HFF-Myc (cell line): ENCODE measurements at regions not wholly inside any gene's neighbourhood (a gene's known extent, or its start where the extent isn't known, plus 50 kb on each side); places are given as distances from the start of the nearest gene placed in this dataset.

ENCODE experiments used
- DNase-seq: peaks from one replicate; pipeline ENCODE4 v3.0.0-alpha.2; 2011; ENCODE audit warnings: low read depth; ENCODE audit errors: extremely low read depth
- H3K4me3 ChIP-seq: replicated peaks from 2 replicates; pipeline ENCODE4 v1.5.1; 2011; ENCODE audit warnings: low read depth, mild to moderate bottlenecking, control low read depth, low read length
- TF ChIP-seq, protein P1 (sequence below): IDR thresholded peaks from 2 replicates; pipeline ENCODE4 v1.5.1; 2012; ENCODE audit warnings: mild to moderate bottlenecking, low read depth, low read length, control low read depth; ENCODE audit errors: missing control alignments

DNA sequence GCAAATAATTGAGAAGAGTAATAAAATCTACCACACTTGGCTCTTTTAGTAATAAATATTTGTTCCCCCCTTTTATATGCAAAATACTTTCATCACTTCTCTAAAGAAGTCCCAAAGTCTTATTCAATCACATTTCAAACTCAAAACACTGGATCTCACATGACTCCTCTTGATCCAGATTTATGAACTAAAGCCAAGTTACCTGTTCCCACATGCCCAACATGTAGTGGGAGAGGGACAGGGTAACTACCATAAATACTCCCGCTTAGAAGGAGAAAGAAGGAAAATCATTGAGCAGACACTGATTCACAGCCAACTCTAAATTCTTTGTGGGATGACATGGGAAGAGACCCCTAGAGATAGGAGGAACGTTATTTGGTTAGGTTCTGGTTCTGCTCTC lies 64.9 kb upstream of the PMFBP1 start:
- H3K4me3 ChIP-seq = no peak overlapping the region
- TF ChIP-seq, protein P1, sequence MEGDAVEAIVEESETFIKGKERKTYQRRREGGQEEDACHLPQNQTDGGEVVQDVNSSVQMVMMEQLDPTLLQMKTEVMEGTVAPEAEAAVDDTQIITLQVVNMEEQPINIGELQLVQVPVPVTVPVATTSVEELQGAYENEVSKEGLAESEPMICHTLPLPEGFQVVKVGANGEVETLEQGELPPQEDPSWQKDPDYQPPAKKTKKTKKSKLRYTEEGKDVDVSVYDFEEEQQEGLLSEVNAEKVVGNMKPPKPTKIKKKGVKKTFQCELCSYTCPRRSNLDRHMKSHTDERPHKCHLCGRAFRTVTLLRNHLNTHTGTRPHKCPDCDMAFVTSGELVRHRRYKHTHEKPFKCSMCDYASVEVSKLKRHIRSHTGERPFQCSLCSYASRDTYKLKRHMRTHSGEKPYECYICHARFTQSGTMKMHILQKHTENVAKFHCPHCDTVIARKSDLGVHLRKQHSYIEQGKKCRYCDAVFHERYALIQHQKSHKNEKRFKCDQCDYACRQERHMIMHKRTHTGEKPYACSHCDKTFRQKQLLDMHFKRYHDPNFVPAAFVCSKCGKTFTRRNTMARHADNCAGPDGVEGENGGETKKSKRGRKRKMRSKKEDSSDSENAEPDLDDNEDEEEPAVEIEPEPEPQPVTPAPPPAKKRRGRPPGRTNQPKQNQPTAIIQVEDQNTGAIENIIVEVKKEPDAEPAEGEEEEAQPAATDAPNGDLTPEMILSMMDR = no peak
- no peak for DNase-seq

DNA sequence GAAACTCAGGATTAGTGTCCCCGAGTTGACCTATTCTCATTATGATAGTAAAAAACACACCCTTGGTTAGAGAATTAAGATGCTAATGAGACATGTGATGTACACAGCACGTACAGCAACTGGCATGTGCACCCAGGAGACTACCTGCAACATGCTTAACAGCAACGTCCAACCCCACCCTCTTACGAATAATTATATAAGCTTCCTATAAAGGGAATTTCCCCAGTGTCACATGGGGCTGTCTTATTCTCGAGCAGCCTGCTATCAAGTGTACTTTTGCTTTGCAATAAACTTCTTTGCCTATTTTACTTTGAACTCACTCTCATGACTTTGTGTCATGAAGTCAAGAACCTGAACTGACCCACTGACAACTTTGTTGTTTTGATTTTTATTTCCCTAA lies 62.4 kb upstream of the PMFBP1 start:
- TF ChIP-seq, protein P1 = no peak
- H3K4me3 ChIP-seq = no peak overlapping the region
- DNase-seq = no peak

DNA sequence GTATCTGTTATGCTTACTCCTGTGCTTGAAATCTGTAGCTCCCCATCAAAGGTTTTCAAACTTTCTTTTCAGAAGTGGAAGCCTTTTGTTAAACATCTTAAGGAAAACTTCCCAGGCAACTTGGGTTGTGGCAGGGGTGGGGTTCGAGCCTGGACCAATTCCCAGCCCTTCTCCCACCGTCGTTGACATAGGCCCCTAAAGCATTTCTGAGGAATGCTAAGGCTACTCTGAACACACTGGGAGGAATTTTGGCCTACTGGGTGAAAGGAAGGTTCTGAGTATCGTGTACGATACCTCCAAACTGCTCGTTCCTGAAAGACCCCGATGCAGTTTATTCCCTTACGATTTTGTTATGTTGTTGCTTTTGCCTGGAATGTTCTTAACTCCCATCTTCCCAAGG lies 56.1 kb upstream of the PMFBP1 start:
- H3K4me3 ChIP-seq = no peak overlapping the region
- DNase-seq = no peak

DNA sequence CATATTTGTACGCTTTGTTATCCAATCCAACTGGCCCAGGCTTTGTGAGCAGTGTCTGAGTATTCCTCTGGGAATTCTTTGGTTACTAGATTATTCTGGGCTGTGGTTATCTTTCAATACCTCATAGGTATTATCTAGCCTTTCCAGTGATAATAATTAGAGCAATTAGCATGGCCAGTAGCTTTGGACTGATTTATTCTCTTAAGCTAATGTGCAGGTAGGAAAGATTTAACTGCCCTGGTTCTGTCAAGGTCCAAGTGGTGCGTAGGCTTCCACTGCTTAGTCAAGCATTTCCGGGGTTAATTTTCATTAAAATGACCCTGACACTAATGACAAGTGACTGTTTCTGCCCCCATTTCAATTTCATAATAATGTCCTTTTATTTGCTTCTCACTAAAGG lies 54.2 kb upstream of the PMFBP1 start:
- DNase-seq = no peak
- H3K4me3 ChIP-seq = no peak overlapping the region
- TF ChIP-seq, protein P1 = no peak

More for the DNA sequence above, 56.1 kb upstream of the PMFBP1 start:
- TF ChIP-seq, protein P1 = no peak

DNA sequence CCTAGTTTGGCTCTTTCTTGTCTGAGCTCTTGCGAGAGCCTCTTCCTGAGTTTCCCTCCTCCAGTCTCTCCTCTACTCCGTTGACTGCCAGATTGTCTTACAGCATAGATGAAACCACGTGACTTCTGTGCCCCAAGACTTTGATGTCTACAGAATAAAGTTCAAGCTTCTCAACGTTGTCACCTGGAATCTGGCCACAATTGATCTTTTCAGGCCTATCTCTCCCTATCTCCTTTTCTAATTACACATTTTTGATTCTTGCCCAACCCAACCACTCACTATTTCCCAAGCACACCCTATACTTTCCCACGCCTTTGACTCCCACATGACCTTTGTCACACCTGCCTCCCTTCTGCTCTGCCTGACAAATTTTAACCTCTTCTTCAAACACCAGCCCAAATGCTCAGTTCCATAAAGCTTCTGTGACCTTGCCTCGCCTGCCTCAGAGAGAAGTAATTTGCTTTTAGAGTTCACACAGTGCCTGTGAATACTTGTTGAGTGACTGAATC lies 52.4 kb upstream of the PMFBP1 start:
- TF ChIP-seq, protein P1 = no peak
- no peak for DNase-seq
- H3K4me3 ChIP-seq = no peak overlapping the region

DNA sequence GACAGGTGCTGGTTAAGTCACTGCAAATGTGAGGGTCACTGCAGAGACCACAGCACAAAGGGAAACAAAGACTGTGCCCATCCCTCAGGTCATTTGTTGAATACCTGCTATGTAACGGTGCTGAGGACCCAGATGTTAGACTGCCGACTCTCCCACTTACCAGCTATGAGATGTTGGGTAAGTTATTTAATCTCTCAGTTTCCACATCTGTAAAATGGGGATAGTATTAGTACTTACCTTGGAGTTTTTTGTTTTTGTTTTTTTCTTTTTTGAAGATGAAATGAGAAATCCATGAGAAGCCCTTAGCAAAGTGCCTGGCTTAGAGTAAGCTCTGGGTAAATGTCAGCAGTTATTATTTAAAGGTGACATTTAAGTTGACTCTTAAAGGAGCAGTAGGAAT lies 50.5 kb upstream of the PMFBP1 start:
- no peak overlapping the region for H3K4me3 ChIP-seq
- TF ChIP-seq, protein P1 = no peak
- DNase-seq = no peak
